ENCODE measurements at regions not wholly inside any gene's neighbourhood (a gene's known extent, or its start where the extent isn't known, plus 50 kb on each side); places are given as distances from the start of the nearest gene placed in this dataset.

GRCh38 chr13:40235160-40235796 lies 431.2 kb downstream of the FOXO1 start:
- TF ChIP-seq, protein P1, sequence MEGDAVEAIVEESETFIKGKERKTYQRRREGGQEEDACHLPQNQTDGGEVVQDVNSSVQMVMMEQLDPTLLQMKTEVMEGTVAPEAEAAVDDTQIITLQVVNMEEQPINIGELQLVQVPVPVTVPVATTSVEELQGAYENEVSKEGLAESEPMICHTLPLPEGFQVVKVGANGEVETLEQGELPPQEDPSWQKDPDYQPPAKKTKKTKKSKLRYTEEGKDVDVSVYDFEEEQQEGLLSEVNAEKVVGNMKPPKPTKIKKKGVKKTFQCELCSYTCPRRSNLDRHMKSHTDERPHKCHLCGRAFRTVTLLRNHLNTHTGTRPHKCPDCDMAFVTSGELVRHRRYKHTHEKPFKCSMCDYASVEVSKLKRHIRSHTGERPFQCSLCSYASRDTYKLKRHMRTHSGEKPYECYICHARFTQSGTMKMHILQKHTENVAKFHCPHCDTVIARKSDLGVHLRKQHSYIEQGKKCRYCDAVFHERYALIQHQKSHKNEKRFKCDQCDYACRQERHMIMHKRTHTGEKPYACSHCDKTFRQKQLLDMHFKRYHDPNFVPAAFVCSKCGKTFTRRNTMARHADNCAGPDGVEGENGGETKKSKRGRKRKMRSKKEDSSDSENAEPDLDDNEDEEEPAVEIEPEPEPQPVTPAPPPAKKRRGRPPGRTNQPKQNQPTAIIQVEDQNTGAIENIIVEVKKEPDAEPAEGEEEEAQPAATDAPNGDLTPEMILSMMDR (conservative IDR thresholded peaks at IDR 0.05) = no peak
- no peak for TF ChIP-seq ZFX (IDR thresholded peaks at IDR 0.05)

Measured in C4-2B (cell line).